Testis (tissue), 2 donors: ENCODE measurements at regions not wholly inside any gene's neighbourhood (a gene's known extent, or its start where the extent isn't known, plus 50 kb on each side); places are given as distances from the start of the nearest gene placed in this dataset.

ENCODE experiments used
- CTCF ChIP-seq, 3 experiments: fragments of 450-650 bp in 2 of 3; fragments of 200-600 bp in 1 of 3; sonication (generic) in 1 of 3; IDR thresholded peaks; one replicate each; pipeline ENCODE4 v1.5.1; 2016 to 2019; ENCODE audit warnings: antibody characterized with exemption in 3 of 3, mild to moderate bottlenecking in 2 of 3, moderate library complexity in 1 of 3
- POLR2A ChIP-seq: fragments of 450-650 bp; IDR thresholded peaks from one replicate; pipeline ENCODE4 v1.6.1; 2017; ENCODE audit warnings: antibody characterized with exemption, mild to moderate bottlenecking, moderate library complexity

GRCh38 chr15:94844198-94844537 is 612.8 kb downstream of the MCTP2 start:
- TF ChIP-seq CTCF (IDR thresholded peaks at IDR 0.05) (no peak), POLR2A (no peak)
